Suppressor macrophage treated with lipopolysaccharide for 4 hours (primary cell): ENCODE measurements at regions not wholly inside any gene's neighbourhood (a gene's known extent, or its start where the extent isn't known, plus 50 kb on each side); places are given as distances from the start of the nearest gene placed in this dataset.
A peak's percentile ranks its signal among the peaks of the same experiment; 100 is the strongest.
"Not testable (repeated sequence)": the region's sequence is repeated elsewhere in the genome, so short reads cannot be mapped to it uniquely, and the experiment has no call there.

ENCODE experiments used
- DNase-seq: peaks from one replicate; pipeline ENCODE4 v3.0.0-alpha.2; 2020

- no peak for DNase-seq
These were observed 57.9 kb downstream of the GPR101 start for GRCh38 chrX:136975684-136976470.

DNA sequence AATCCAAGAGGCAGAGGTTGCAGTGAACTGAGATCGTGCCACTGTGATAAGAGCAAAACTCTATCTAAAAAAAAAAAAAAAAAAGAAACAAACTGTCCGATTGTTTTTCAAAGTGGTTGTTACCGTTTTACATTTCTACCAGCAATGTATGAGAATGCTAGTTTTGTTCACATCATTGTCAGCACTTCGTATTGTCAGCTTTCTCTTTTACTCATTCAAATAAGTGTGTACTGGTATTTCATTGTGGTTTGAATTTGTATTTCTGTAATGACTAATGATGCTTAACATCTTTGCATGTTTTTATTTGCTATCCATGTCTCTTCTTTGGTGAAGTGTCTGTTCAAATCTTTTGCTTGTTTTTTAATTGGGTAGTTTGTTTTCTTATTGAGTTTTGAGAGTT, 65.8 kb downstream of the GPR101 start:
- DNase-seq: no peak

- DNase-seq: no peak
These were observed 69.8 kb downstream of the GPR101 start for GRCh38 chrX:136963973-136964372.

- no peak for DNase-seq
These were observed 72.1 kb downstream of the GPR101 start for GRCh38 chrX:136961594-136962135.

DNA sequence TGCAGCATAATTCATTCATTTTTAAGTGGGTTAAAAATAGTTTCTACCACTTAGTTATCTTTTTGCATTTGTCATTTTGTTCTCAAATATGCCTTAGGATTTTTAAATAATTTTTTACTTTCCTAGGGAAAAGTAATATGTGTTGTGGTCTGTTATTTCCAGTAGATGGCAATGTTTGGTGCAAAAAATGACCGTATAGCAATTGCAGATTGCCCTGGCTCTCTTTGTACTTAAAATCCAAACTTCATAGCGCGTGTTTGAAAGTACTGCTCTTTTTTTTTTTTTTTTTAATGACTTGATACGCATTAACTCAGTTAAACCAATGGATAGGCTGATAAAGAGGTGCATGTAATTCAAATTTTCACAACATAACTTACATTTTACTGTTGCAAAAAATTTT, 74.4 kb upstream of the RBMX start:
- DNase-seq: peak; percentile 13

GRCh38 chrX:136953867-136954787, 73.6 kb upstream of the RBMX start:
- peak; percentile 69 for DNase-seq

GRCh38 chrX:136950211-136950610, 69.7 kb upstream of the RBMX start:
- no peak for DNase-seq

- no peak for DNase-seq
These were observed 61.1 kb upstream of the RBMX start for GRCh38 chrX:136941396-136942337.

DNA sequence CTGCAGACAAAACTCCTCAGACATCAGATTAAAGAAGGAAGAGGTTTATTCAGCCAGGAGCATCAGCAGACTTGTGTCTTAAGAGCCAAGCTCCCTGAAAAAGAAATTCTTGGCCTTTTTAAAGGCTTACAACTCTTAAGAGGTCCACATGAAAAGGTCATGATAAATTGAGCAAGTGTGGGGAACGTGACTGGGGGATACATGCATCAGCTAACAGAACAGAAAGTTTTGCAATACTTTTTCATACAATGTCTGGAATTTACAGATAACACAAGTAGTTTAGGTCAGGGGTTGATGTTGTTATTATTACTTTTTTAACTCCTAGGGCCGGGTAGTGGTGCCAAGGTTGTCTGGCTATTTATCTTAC, 55.6 kb upstream of the RBMX start:
- no peak for DNase-seq

GRCh38 chrX:136935533-136936182, 55.1 kb upstream of the RBMX start:
- not testable (repeated sequence) for DNase-seq

- not testable (repeated sequence) for DNase-seq
These were observed 54.1 kb upstream of the RBMX start for GRCh38 chrX:136934652-136935051.

DNA sequence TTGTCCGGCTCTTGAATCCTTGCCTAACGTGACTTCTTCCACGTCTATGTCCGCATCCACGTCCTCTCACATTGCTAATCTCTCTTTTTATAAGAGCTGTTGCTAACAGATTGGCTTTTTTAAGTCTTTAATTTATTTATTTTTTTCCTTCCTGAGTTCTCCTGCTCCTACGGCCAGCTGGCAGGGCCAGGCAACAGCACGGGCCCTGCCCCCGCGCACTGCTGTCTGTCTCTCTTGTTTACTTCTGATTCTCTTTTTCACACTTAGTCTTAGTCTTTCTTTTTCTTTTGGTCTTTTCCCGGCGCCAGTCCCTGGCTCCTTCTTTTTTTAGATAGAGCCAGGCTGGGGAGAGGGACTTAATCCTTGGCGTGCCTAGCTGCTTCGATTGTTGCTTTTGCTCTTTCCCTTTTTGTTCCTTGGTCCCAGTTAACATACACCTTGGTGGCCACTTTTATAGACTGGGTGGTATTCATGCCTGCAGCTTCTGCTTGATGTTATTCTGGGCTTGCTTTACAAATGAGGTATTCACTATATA, 53.2 kb upstream of the RBMX start:
- DNase-seq: no peak

DNA sequence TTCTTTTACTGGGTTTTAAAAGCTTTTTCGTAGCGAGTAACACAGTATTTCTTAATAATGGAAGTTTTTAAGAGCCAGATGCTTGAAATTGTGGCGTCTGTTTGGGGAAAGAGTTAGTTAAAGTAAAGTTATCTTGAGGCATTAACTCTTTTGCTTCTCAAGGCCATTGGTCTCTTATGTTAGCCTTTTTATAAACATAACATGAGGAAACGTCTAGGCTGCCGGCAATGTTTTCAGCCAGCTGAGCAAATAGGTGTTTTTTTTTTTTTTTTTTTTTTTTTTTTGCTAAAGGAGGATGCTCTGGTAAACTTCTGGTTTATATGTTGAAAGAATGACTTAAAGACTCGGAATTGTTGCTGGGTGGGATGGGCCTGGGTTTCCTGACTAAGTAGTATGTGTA, 51.1 kb upstream of the RBMX start:
- no peak for DNase-seq
